ENCODE measurements at regions not wholly inside any gene's neighbourhood (a gene's known extent, or its start where the extent isn't known, plus 50 kb on each side); places are given as distances from the start of the nearest gene placed in this dataset.

DNA sequence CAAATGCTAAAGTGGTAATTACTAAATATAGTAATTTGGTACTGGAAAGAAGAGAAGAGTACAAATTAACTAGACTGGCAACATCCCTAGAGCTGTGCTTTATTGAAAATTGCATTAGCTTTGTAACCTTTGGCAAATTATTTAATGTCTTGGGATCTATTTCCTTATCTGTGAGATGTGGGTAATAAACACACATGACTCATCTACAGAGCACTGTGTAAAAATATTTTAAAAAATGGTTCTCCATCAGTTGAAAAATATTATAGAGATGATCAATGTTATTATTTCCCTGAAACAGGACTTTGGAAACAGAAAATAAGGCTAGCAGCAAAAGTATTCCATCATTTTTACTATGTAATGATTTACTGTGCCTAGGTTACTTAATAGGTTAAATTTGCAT, 1698.8 kb upstream of the CDH9 start:
- intact Hi-C loops (cut with DNase I; ENCODE audit: low total_unique reads), result no loop called here
- Histone ChIP-seq H3K4me3 (no peak overlapping the region), H3K4me1 (no peaks in the 10 kb centered on the region), H3K36me3 (ENCODE audit: low read depth, missing control alignments) (no peaks in the 10 kb centered on the region), H3K27ac (no peak overlapping the region), H3K27me3 (no peaks in the 10 kb centered on the region), H3K9me3 (no peaks in the 10 kb centered on the region)
- no peak for DNase-seq
- TF ChIP-seq POLR2A (IDR thresholded peaks at IDR 0.05), result no peak
- TF ChIP-seq CTCF (IDR thresholded peaks at IDR 0.05), result no peak

- 87 to 90% methylated on average over 3 of the region's 3 CpGs for WGBS, 2 donors
- H3K36me3 ChIP-seq (ENCODE audit: low read depth, missing control alignments), result no peaks in the 10 kb centered on the region
- intact Hi-C loops (cut with DNase I; ENCODE audit: low total_unique reads), result no loop called here
- no peak for DNase-seq
- no peaks in the 10 kb centered on the region for H3K4me1 ChIP-seq
- no peaks in the 10 kb centered on the region for H3K27me3 ChIP-seq
- H3K27ac ChIP-seq, result no peak overlapping the region
- no peak overlapping the region for H3K4me3 ChIP-seq
- no peaks in the 10 kb centered on the region for H3K9me3 ChIP-seq
- TF ChIP-seq POLR2A (IDR thresholded peaks at IDR 0.05), result no peak
- TF ChIP-seq CTCF (IDR thresholded peaks at IDR 0.05), result no peak
Measured at GRCh38 chr5:28734396-28734795, 1696.0 kb upstream of the CDH9 start.

GRCh38 chr5:28729067-28729466, 1690.7 kb upstream of the CDH9 start:
- Histone ChIP-seq H3K4me3 (no peak overlapping the region), H3K27ac (no peak overlapping the region), H3K9me3 (no peaks in the 10 kb centered on the region), H3K27me3 (no peaks in the 10 kb centered on the region), H3K4me1 (no peaks in the 10 kb centered on the region), H3K36me3 (ENCODE audit: low read depth, missing control alignments) (no peaks in the 10 kb centered on the region)
- DNase-seq, result no peak
- no peak for TF ChIP-seq CTCF (IDR thresholded peaks at IDR 0.05)
- no peak for TF ChIP-seq POLR2A (IDR thresholded peaks at IDR 0.05)
- intact Hi-C loops (cut with DNase I; ENCODE audit: low total_unique reads), result no loop called here
- 89 to 98% methylated on average over 1 of the region's 1 CpG for WGBS, 2 donors

DNA sequence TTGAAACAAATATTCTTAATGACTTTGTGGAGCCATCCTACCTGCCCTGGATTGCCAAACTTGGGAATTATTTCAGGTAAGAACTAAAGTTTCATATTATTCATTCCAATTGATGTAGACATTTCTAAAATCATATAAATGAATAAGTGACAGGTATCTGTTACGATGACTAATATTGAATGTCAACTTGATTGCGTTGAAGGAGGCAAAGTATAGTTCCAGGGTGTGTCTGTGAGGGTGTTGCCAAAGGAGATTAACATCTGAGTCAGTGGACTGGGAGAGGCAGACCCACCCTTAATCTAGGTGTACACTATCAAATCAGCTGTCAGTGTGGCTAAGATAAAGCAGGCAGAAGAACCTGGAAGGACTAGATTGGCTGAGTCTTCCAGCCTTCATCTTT, 1688.4 kb upstream of the CDH9 start:
- intact Hi-C loops (cut with DNase I; ENCODE audit: low total_unique reads), result no loop called here

More for the DNA sequence above, 1688.4 kb upstream of the CDH9 start:
- WGBS, 2 donors, result 81 to 95% methylated on average over 2 of the region's 2 CpGs
- Histone ChIP-seq H3K4me1 (no peaks in the 10 kb centered on the region), H3K36me3 (ENCODE audit: low read depth, missing control alignments) (no peaks in the 10 kb centered on the region), H3K9me3 (no peaks in the 10 kb centered on the region), H3K4me3 (no peak overlapping the region), H3K27ac (no peak overlapping the region), H3K27me3 (no peaks in the 10 kb centered on the region)
- no peak for TF ChIP-seq POLR2A (IDR thresholded peaks at IDR 0.05)
- no peak for TF ChIP-seq CTCF (IDR thresholded peaks at IDR 0.05)
- no peak for DNase-seq

Measured in testis (tissue), 2 donors.